CD4-positive, CD25-positive, alpha-beta regulatory T cell (primary cell): ENCODE measurements at regions not wholly inside any gene's neighbourhood (a gene's known extent, or its start where the extent isn't known, plus 50 kb on each side); places are given as distances from the start of the nearest gene placed in this dataset.

Source experiments
- ATAC-seq, 2 donors: fragments of 150-1000 bp; cut with Tn5 transposase; one replicate each; pipeline ENCODE4 v1.10.0; 2021; ENCODE audit warnings: low read depth in 2 of 2, moderate number of reproducible peaks in 2 of 2, moderate library complexity in 1 of 2
- DNase-seq, 3 donors: peaks; one replicate each; pipeline versions ENCODE4 v3.0.0 to v3.0.0-alpha.2; 2012 to 2022; ENCODE audit warnings: mixed read lengths in 1 of 3
- H3K27ac ChIP-seq: one replicate; pipeline ENCODE4 v1.7.0; 2013; ENCODE audit warnings: mild to moderate bottlenecking, low read length; ENCODE audit not compliant: insufficient read depth, poor library complexity, severe bottlenecking
- H3K27me3 ChIP-seq: one replicate; pipeline ENCODE4 v1.7.0; 2013; ENCODE audit warnings: low read length; ENCODE audit not compliant: control insufficient read depth, insufficient read depth
- H3K36me3 ChIP-seq: one replicate; pipeline ENCODE4 v1.7.0; 2013; ENCODE audit warnings: mild to moderate bottlenecking, low read length, moderate library complexity; ENCODE audit not compliant: control insufficient read depth, insufficient read depth
- H3K4me1 ChIP-seq: 2 replicates; pipeline ENCODE4 v1.7.0; 2013; ENCODE audit warnings: mild to moderate bottlenecking, low read length; ENCODE audit not compliant: insufficient read depth, control insufficient read depth, poor library complexity, severe bottlenecking
- H3K4me3 ChIP-seq: one replicate; pipeline ENCODE4 v1.7.0; 2013; ENCODE audit warnings: low read depth, mild to moderate bottlenecking, low read length, moderate library complexity
- H3K9me3 ChIP-seq, 2 experiments: 1 replicate in 1 of 2; 2 replicates in 1 of 2; pipeline ENCODE4 v1.7.0; 2013; ENCODE audit warnings: low read length in 2 of 2, mild to moderate bottlenecking in 1 of 2, moderate library complexity in 1 of 2; ENCODE audit not compliant: control insufficient read depth in 2 of 2
- H3K27ac Mint-ChIP-seq, 3 donors: one replicate each; pipeline ENCODE4 v1.8.0; 2020 to 2022; ENCODE audit warnings: mild to moderate bottlenecking in 3 of 3, mixed read lengths in 3 of 3, moderate library complexity in 2 of 3
- H3K27me3 Mint-ChIP-seq: one replicate; pipeline ENCODE4 v1.8.0; 2022; ENCODE audit warnings: mild to moderate bottlenecking, mixed read lengths
- H3K36me3 Mint-ChIP-seq: one replicate; pipeline ENCODE4 v1.8.0; 2020; ENCODE audit warnings: mixed read lengths
- H3K4me1 Mint-ChIP-seq, 4 donors: one replicate each; pipeline ENCODE4 v1.8.0; 2020 to 2022; ENCODE audit warnings: mixed read lengths in 4 of 4, mild to moderate bottlenecking in 1 of 4
- H3K4me3 Mint-ChIP-seq, 4 donors: one replicate each; pipeline ENCODE4 v1.8.0; 2020 to 2022; ENCODE audit warnings: mild to moderate bottlenecking in 4 of 4, mixed read lengths in 4 of 4, moderate library complexity in 3 of 4
- H3K9me3 Mint-ChIP-seq, 7 donors: one replicate each; pipeline ENCODE4 v1.8.0; 2020 to 2022; ENCODE audit warnings: mixed read lengths in 7 of 7, mild to moderate bottlenecking in 3 of 7, moderate library complexity in 2 of 7

DNA sequence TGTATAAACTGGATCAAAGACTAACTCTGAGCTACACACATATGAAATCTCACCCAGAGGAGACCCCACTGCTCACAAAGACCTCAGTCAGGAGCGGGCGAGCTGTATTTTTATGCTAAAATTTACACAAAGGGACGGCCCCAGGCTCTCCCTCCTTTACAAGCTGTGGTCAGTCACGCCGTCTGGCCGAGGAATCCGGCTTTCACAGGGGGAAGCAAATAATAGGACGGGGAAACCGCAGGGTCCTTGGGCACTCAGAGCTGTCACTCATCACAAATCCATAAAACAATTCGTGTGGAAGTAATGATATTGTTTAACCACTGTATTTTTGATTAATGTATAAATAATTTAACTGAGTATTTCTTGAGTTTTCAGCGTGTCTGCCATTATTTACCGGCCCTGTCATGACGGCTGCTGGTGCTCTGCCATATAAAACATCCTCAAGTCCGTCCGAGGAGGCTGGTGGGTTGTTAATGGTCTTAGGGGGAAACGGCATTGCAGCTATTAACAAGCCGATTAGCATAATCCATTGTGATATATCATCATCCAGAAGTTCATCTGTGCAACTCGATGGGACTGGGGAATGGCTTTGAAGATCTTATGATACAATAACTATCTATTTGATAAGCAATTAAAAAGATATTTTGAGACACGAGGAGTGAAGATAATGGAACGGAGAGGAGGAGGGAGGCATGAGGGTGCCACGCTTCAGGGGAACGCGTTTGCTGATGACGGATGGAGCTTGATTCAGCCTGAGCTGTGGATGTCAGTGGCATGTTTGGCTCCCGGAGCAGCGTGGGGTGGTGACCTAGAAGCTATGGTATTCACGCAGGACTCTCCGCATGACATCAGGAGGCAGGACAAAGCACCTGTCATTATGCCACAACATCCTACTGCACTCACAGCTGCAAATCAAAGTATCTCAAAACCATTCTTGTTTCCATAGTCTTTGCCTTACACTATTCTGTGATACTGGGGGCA lies 150.9 kb downstream of the SHOX start:
- Histone ChIP-seq H3K9me3 (no peaks in the 10 kb centered on the region), H3K4me3 (no peak overlapping the region), H3K4me1 (no peaks in the 10 kb centered on the region), H3K27ac (no peak overlapping the region), H3K27me3 (no peaks in the 10 kb centered on the region), H3K36me3 (no peaks in the 10 kb centered on the region)
- Mint-ChIP-seq H3K9me3 (peaks cover 0 to 7% (median 0%) of the 10 kb centered on the region in 7 donors), H3K27me3 (no peaks in the 10 kb centered on the region), H3K4me3 (no peak overlapping the region), H3K36me3 (no peaks in the 10 kb centered on the region), H3K4me1 (peaks cover 0 to 2% (median 0%) of the 10 kb centered on the region in 4 donors), H3K27ac (no peak overlapping the region)
- no peak for DNase-seq
- no peak for ATAC-seq

- Histone ChIP-seq H3K36me3 (no peaks in the 10 kb centered on the region), H3K4me1 (no peaks in the 10 kb centered on the region), H3K27me3 (no peaks in the 10 kb centered on the region), H3K27ac (no peak overlapping the region), H3K4me3 (no peak overlapping the region), H3K9me3 (no peaks in the 10 kb centered on the region)
- Mint-ChIP-seq H3K4me3 (peak overlapping the region in 1 of 4 donors; percentile 21), H3K27ac (no peak overlapping the region), H3K36me3 (no peaks in the 10 kb centered on the region), H3K27me3 (no peaks in the 10 kb centered on the region), H3K4me1 (no peaks in the 10 kb centered on the region), H3K9me3 (peaks cover 0 to 9% (median 2%) of the 10 kb centered on the region in 7 donors)
- ATAC-seq = no peak
- DNase-seq = no peak
Observed at GRCh38 chrX:776529-777230, 146.1 kb downstream of the SHOX start.

- Mint-ChIP-seq H3K27me3 (no peaks in the 10 kb centered on the region), H3K36me3 (no peaks in the 10 kb centered on the region), H3K4me3 (no peak overlapping the region), H3K27ac (no peak overlapping the region), H3K9me3 (peaks cover 0 to 7% (median 2%) of the 10 kb centered on the region in 7 donors), H3K4me1 (peaks cover 0 to 2% (median 0%) of the 10 kb centered on the region in 4 donors)
- no peaks in the 10 kb centered on the region for H3K9me3 ChIP-seq
- no peak for DNase-seq
- H3K27me3 ChIP-seq = no peaks in the 10 kb centered on the region
- H3K4me1 ChIP-seq = no peaks in the 10 kb centered on the region
- no peaks in the 10 kb centered on the region for H3K36me3 ChIP-seq
- no peak for ATAC-seq
- no peak overlapping the region for H3K4me3 ChIP-seq
- no peak overlapping the region for H3K27ac ChIP-seq
Observed at GRCh38 chrX:776061-776460, 145.5 kb downstream of the SHOX start.

DNA sequence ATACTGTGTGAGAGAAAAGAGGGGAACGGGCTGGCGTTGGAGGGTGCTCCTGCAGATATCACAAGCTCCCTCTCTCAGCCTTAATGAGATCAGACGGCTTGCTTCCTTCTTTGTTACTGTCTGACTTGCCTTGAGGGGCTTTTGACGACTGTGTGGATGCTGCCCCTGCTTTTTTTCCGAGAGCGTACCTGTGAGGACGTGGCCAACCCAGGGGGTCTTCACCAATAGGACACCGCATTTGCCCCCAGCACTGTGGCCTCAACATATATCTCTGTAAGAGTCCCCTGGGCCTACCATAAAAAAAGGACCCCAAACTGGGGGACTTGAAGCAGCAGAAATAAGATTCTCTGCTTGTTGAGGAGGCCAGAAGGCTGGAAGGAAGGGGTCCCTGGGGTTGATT lies 143.9 kb downstream of the SHOX start:
- Histone ChIP-seq H3K4me3 (no peak overlapping the region), H3K9me3 (no peaks in the 10 kb centered on the region), H3K4me1 (no peaks in the 10 kb centered on the region), H3K36me3 (no peaks in the 10 kb centered on the region), H3K27ac (no peak overlapping the region), H3K27me3 (no peaks in the 10 kb centered on the region)
- ATAC-seq = no peak
- no peak overlapping the region for H3K27ac Mint-ChIP-seq
- H3K4me3 Mint-ChIP-seq = no peak overlapping the region
- H3K9me3 Mint-ChIP-seq = peaks cover 0 to 9% (median 2%) of the 10 kb centered on the region in 7 donors
- peaks cover 0 to 3% (median 0%) of the 10 kb centered on the region in 4 donors for H3K4me1 Mint-ChIP-seq
- no peaks in the 10 kb centered on the region for H3K27me3 Mint-ChIP-seq
- no peaks in the 10 kb centered on the region for H3K36me3 Mint-ChIP-seq
- DNase-seq = no peak

GRCh38 chrX:773292-774025 lies 142.9 kb downstream of the SHOX start:
- Mint-ChIP-seq H3K27ac (no peak overlapping the region), H3K4me1 (peaks cover 0 to 3% (median 0%) of the 10 kb centered on the region in 4 donors), H3K27me3 (no peaks in the 10 kb centered on the region), H3K36me3 (no peaks in the 10 kb centered on the region), H3K4me3 (no peak overlapping the region), H3K9me3 (peaks cover 0 to 7% (median 2%) of the 10 kb centered on the region in 7 donors)
- ATAC-seq = no peak
- H3K27ac ChIP-seq = no peak overlapping the region
- no peaks in the 10 kb centered on the region for H3K36me3 ChIP-seq
- no peak for DNase-seq
- H3K9me3 ChIP-seq = no peaks in the 10 kb centered on the region
- H3K4me3 ChIP-seq = no peak overlapping the region
- H3K27me3 ChIP-seq = no peaks in the 10 kb centered on the region
- H3K4me1 ChIP-seq = no peaks in the 10 kb centered on the region

GRCh38 chrX:771536-771935 lies 140.9 kb downstream of the SHOX start:
- Mint-ChIP-seq H3K4me1 (peaks cover 0 to 3% (median 0%) of the 10 kb centered on the region in 4 donors), H3K27ac (no peak overlapping the region), H3K9me3 (peaks cover 0 to 7% (median 5%) of the 10 kb centered on the region in 7 donors), H3K4me3 (no peak overlapping the region), H3K27me3 (no peaks in the 10 kb centered on the region), H3K36me3 (no peaks in the 10 kb centered on the region)
- Histone ChIP-seq H3K27me3 (no peaks in the 10 kb centered on the region), H3K36me3 (no peaks in the 10 kb centered on the region), H3K4me3 (no peak overlapping the region), H3K4me1 (no peaks in the 10 kb centered on the region), H3K27ac (no peak overlapping the region), H3K9me3 (no peaks in the 10 kb centered on the region)
- DNase-seq (no peak), ATAC-seq (no peak)

- Mint-ChIP-seq H3K27me3 (no peaks in the 10 kb centered on the region), H3K9me3 (peaks cover 0 to 10% (median 4%) of the 10 kb centered on the region in 7 donors), H3K27ac (no peak overlapping the region), H3K4me3 (no peak overlapping the region), H3K36me3 (no peaks in the 10 kb centered on the region), H3K4me1 (peaks cover 0 to 3% (median 0%) of the 10 kb centered on the region in 4 donors)
- DNase-seq (no peak), ATAC-seq (no peak)
- Histone ChIP-seq H3K27me3 (no peaks in the 10 kb centered on the region), H3K4me1 (no peaks in the 10 kb centered on the region), H3K4me3 (no peak overlapping the region), H3K36me3 (no peaks in the 10 kb centered on the region), H3K27ac (no peak overlapping the region), H3K9me3 (no peaks in the 10 kb centered on the region)
Observed at GRCh38 chrX:769796-770195, 139.2 kb downstream of the SHOX start.
